ENCODE measurements at regions not wholly inside any gene's neighbourhood (a gene's known extent, or its start where the extent isn't known, plus 50 kb on each side); places are given as distances from the start of the nearest gene placed in this dataset.
A peak's percentile ranks its signal among the peaks of the same experiment; 100 is the strongest.

DNA sequence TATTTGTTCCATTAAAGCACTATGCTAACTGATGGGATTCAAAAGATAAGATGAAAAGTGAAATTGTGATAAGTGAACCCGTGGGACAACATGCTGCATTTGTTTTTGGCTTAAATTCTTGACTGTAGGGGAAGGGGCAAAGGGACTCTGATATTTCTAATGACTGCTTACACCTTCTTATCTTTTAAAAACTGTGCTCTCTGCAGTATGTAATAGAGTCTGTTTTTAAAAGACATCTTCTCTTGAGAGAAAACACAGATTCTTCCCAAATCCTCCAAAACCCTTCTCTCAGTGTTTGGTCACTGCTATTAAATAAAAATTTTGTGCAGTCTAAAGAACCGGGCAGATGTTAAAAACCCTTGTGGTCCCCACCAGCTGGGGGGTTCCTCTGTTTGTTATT is 327.8 kb upstream of the FANCL start:
- TF ChIP-seq GATA1 (IDR thresholded peaks at IDR 0.05; ENCODE audit: low read depth, low read length) (no peak), POLR2A (IDR thresholded peaks at IDR 0.05; ENCODE audit: low read length) (no peak)
- DNase-seq: no peak

DNA sequence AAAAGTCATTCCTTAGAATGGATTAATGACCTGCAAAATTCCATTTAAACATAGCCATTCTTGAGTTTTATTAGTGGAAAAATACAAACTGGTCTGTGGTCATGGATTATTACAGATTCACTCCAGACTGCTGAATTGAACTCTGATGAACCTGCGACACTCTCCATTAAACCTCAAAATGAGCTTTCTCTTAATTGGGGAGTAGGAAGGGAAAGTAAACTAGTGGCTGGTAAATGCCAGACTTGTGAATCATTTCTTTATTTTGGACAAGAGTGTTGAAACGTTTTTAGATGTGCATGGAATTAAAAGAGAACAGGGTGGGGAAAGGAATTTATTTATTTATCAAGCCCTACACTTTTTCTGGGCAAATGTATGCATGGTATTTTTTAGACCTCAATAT is 321.2 kb upstream of the FANCL start:
- DNase-seq: no peak
- TF ChIP-seq POLR2A (IDR thresholded peaks at IDR 0.05; ENCODE audit: low read length): no peak
- TF ChIP-seq GATA1 (IDR thresholded peaks at IDR 0.05; ENCODE audit: low read depth, low read length): no peak

DNA sequence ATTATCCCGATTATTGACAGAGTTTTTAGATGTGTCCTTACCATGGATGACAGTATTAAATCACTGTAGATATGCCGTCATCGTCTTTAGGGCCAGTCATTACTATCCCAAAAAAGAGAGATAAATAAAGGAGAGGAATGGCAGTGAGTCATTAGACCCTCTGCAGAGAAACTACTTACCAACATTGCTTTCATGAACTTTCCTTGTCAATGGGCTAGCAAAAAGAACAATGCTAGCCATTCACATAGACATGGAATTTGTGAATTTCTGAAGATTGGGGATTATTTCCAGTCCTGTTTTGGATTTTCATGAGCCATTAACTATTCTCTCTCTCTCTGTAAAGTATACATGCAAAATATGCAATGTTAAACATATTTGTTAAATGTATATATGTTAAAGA is 319.4 kb upstream of the FANCL start:
- no peak for DNase-seq
- TF ChIP-seq POLR2A (IDR thresholded peaks at IDR 0.05; ENCODE audit: low read length): no peak
- TF ChIP-seq GATA1 (IDR thresholded peaks at IDR 0.05; ENCODE audit: low read depth, low read length): no peak

DNA sequence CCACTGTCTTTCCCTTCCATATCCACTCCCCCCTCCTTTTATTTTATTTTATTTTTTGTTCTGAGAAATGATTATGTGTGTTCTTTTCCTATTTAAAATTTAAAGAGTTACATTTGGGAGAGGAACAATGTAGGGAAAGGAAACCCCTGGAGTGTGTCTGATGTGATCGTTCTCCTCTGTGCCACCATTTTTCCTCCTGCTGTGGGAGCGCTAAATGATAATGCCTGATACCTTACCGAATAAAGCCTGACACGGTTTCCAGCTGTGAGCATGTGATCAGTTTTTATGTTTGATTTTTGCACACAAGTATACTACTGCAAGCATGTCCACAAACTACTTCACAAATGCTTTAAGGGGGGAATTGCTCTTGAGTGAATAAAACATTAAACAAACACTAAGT is 317.8 kb upstream of the FANCL start:
- no peak for TF ChIP-seq POLR2A (IDR thresholded peaks at IDR 0.05; ENCODE audit: low read length)
- TF ChIP-seq GATA1 (IDR thresholded peaks at IDR 0.05; ENCODE audit: low read depth, low read length): no peak
- no peak for DNase-seq

DNA sequence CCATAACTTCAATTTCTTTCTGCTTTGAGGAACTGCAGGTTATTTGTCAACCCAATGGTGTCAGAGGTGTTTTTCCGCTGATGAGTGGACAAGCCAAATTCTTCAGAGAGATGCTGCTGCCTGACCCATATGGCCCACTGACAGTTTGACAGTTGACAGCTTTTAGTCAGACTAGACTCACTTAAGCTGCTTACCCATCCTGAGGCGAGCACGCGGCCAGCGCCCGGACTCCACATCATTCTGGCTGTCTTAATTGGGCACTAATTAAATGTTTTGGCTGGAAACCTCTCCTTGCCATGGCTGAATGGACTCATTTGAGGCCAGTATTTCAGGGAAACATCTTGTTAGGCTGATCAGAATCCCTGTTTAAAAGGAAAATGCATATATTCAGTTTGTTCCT is 316.1 kb upstream of the FANCL start:
- DNase-seq: no peak
- TF ChIP-seq POLR2A (IDR thresholded peaks at IDR 0.05; ENCODE audit: low read length) (no peak), GATA1 (IDR thresholded peaks at IDR 0.05; ENCODE audit: low read depth, low read length) (no peak)

DNA sequence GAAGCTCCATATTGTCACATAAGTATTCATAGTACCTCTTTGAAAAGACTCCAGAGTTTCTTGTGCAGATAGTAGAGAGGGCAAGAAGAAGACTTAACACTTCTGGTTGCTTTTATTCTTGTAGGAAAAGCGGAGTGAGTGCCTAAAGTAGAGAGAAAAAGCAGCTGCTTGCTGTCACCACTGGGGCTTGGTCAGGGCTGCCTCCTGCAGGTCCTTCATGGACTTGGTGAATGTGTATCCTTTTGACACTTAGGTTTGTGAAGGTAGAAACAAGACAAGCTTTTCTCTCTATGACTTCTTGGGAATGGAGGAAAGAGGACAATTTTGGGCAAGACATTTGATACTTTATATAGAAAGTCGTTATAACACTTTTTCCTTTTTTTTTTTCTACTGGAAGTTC is 312.8 kb upstream of the FANCL start:
- no peak for TF ChIP-seq GATA1 (IDR thresholded peaks at IDR 0.05; ENCODE audit: low read depth, low read length)
- no peak for TF ChIP-seq POLR2A (IDR thresholded peaks at IDR 0.05; ENCODE audit: low read length)
- peak in 1 of 2 experiments; percentile 3 for DNase-seq

DNA sequence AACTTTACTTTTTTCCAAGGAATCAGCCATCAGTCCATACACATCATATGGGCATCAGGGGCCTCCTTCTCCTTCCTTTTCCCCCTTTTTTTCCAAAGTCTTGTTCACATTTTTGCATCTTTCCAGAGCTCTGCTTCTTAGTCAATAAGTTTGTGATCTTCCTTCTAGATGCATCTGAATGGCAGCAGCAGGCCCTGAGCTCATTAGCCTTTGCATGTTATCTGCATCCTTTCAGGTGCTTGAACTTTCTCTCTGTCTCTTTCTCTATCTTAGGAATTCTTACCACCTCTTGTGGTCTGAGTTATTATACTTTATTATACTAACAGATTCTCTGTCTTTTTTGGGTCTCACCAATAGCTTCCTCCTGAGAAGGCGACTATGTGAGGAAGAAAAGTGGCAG is 312.4 kb upstream of the FANCL start:
- no peak for DNase-seq
- no peak for TF ChIP-seq GATA1 (IDR thresholded peaks at IDR 0.05; ENCODE audit: low read depth, low read length)
- no peak for TF ChIP-seq POLR2A (IDR thresholded peaks at IDR 0.05; ENCODE audit: low read length)

DNA sequence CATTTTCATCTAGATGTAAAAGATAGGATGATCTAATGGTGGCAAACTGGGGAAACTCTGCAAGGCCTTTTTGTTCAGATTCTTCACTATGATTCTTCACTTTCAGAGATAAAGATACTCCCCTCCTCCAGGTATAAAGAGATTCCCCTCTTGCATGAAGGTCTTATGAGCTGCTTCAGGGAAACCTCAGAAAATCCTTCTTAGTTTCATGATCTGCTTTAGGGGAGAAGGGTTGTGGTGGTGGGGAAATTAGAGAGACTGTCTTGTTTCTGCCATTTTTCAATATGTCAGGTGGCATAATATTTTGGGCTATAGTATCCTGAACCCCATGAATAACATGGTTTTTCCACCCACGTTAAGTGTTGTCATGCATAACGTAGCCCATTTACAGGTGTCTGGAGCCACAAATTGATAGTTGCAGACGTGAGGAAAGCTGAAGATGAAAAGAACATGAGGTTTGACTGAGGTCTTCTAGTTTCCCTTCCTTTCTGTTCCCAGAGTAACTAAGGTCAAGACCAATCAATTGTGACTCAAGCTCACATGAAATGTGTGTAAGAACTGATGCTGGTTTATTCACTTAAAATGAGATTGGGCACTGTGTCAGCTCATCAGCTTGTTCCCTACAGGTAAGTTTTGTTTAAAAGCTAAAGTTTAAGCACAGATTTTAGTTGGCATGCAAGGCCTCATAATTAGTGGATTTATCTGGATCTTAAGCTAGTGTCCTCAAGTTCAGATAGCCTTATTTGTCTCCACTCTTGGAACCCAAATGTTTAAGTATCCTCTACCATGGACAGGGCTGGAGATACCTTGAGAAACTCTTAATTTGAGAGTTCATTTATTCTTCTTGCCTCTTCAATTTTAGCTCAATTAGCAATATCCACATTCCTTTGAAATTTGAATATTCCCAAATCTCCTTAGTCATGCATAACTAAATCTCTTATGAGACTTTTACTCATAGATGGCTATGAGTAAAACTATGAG is 304.5 kb upstream of the FANCL start:
- no peak for TF ChIP-seq POLR2A (IDR thresholded peaks at IDR 0.05; ENCODE audit: low read length)
- TF ChIP-seq GATA1 (IDR thresholded peaks at IDR 0.05; ENCODE audit: low read depth, low read length): no peak
- no peak for DNase-seq

DNA sequence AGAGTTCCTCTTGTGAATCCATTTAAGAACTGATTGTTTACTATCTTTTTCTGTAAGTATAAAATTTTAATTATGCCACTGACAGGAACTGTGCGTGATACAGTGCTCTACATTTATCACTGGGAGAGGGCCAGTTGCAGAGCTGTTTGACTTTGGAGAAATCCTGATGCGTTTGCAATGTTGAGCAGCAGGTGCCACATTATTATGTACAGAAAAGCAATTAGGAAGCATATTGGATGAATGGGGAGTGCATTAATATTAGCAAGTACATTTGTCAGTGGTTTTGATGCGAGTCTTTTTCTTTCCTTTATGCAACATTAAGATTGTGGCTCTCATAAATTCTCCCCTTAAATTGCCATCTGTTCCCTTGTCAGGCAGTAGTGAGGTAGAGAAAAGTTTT is 302.3 kb upstream of the FANCL start:
- TF ChIP-seq GATA1 (IDR thresholded peaks at IDR 0.05; ENCODE audit: low read depth, low read length): no peak
- TF ChIP-seq POLR2A (IDR thresholded peaks at IDR 0.05; ENCODE audit: low read length): no peak
- no peak for DNase-seq

DNA sequence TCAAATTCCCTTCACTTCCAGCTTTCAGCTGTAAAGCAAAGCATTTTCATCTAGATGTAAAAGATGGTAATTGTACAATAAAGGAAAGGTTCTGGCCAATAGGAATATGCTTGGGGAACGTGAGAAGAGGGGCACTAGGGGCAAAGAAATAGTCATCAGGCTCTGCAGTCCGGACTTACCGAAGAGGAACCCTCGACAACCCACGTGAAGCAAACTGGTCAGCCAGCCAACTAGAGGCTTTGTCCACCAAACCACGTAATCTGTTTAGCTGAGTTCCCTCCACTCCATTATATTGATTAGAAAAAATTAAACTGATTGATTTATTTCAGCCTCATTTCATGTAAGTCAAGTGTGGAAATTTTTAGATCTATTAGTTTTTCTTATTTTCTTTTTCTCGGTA is 300.4 kb upstream of the FANCL start:
- TF ChIP-seq GATA1 (IDR thresholded peaks at IDR 0.05; ENCODE audit: low read depth, low read length) (no peak), POLR2A (IDR thresholded peaks at IDR 0.05; ENCODE audit: low read length) (no peak)
- DNase-seq: no peak

DNA sequence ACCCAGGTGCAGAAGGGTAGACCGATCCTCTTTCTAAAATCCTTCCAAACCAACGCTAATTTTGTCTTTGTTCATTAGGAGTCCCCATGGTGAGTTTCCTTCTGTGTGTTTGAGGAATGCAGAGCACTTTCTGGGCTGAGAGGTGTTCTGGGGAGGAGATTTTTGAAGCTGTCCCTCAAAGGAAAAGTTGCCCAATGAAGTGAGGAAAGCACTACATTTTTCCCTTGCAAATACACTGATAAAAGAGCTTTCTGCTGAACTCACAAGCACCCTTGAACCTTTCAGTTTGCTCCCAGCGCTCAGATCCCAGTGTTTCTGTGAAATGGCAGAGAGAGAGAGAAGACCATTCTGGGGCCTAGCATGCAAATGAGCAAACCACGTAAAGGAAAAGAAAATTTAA is 299.6 kb upstream of the FANCL start:
- no peak for TF ChIP-seq GATA1 (IDR thresholded peaks at IDR 0.05; ENCODE audit: low read depth, low read length)
- no peak for TF ChIP-seq POLR2A (IDR thresholded peaks at IDR 0.05; ENCODE audit: low read length)
- DNase-seq: no peak

DNA sequence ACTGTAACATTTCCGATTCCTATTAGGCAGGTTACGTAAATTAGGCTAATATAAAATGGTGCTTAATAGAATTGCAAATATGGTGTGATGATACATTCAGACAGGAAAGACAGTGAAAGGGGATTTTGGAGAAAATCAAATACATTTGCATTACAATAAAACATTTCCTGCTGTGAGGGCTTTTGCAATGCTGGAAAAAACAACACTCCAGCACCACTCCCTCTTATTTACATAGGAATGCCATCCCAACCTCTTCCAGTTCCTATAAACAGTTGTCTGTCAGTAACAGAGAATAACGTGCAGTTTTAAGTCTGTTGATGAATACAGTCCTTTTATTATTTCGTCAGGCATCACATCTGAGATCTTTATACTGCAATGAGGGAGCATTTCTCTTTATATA is 298.8 kb upstream of the FANCL start:
- DNase-seq: no peak
- TF ChIP-seq POLR2A (IDR thresholded peaks at IDR 0.05; ENCODE audit: low read length) (no peak), GATA1 (IDR thresholded peaks at IDR 0.05; ENCODE audit: low read depth, low read length) (no peak)

DNA sequence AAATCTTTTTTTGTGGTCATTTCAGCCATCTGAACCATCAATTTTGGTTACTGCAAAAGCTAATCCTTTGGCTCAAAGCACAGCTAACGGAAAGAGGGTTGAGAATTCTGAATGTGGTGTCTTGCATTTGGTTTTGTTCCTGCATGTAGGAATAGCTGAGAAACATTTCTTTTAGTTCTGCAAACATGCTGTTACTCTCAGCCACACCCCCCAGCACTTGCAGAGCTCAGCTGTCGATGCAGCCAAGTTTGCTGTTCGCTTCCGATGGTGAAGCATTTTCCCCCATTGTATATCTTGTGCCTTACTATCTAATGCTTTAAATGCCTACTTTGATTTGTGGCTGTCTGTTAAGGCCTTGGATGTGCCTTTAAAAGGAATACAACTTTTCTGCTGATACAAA is 294.9 kb upstream of the FANCL start:
- DNase-seq: no peak
- no peak for TF ChIP-seq POLR2A (IDR thresholded peaks at IDR 0.05; ENCODE audit: low read length)
- TF ChIP-seq GATA1 (IDR thresholded peaks at IDR 0.05; ENCODE audit: low read depth, low read length): no peak

DNA sequence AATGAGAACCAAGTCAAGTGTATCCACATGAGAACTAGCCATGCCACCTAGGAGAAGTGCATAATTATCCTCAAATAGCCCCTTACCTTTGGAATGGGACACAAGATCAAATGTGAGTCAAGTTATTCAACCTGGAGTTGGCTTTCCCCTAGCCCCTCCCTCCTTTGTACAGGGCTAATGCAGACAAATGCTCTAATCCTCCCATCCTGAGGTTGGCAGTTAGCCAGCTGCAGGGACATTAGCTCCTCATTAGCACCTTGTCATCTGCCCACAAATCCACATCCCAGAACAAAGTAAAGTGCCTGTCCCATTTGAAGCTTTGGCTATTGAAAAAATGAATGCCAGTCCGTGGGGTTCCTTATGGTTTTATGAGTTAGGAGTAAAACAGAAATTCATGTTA is 294.1 kb upstream of the FANCL start:
- DNase-seq: no peak
- no peak for TF ChIP-seq GATA1 (IDR thresholded peaks at IDR 0.05; ENCODE audit: low read depth, low read length)
- no peak for TF ChIP-seq POLR2A (IDR thresholded peaks at IDR 0.05; ENCODE audit: low read length)

DNA sequence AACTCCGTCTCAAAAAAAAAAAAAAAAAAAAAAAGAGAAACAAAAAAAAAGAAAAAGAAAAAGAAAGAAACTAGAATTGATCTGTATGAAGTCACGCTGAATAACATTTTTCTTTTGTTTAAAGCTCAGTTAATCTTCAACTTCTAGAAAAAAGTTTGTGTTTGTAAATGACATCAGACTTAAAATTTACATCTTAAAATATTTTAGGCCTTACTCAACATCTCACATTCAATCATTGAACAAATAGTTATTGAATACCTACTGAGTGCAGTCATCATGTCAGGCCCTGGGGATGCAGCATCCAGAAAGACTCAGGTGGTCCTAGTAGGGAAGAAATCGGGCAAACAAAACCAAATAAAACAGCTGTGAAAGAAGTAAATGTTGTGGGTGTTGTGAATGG is 292.3 kb upstream of the FANCL start:
- DNase-seq: no peak
- no peak for TF ChIP-seq POLR2A (IDR thresholded peaks at IDR 0.05; ENCODE audit: low read length)
- TF ChIP-seq GATA1 (IDR thresholded peaks at IDR 0.05; ENCODE audit: low read depth, low read length): no peak
